SW480 (cell line): ENCODE measurements at regions not wholly inside any gene's neighbourhood (a gene's known extent, or its start where the extent isn't known, plus 50 kb on each side); places are given as distances from the start of the nearest gene placed in this dataset.
A peak's percentile ranks its signal among the peaks of the same experiment; 100 is the strongest.
"Not testable (repeated sequence)": the region's sequence is repeated elsewhere in the genome, so short reads cannot be mapped to it uniquely, and the experiment has no call there.

Experiments used
- DNase-seq: peaks from one replicate; pipeline ENCODE4 v3.0.0-alpha.2; 2016; ENCODE audit warnings: low spot score

DNA sequence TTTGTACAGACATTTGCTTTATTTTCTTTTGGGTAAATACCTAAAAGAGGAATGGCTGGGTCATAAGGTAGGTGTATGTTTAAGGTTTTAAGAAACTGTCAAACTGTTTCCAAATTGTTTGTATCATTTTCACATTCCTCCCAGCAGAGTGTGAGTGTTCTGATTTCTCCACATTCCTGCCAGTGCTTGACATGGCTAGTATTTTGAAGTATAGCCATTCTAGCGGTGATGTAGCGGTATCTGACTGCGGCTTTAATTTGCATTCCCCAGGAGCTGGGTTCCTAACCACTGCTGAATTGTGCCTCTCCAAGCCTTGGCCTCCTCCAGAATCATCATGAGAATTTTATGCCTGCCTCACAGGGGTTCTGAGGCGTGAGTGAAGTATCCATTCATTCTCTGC is 61.8 kb upstream of the ARL4C start:
- no peak for DNase-seq

DNA sequence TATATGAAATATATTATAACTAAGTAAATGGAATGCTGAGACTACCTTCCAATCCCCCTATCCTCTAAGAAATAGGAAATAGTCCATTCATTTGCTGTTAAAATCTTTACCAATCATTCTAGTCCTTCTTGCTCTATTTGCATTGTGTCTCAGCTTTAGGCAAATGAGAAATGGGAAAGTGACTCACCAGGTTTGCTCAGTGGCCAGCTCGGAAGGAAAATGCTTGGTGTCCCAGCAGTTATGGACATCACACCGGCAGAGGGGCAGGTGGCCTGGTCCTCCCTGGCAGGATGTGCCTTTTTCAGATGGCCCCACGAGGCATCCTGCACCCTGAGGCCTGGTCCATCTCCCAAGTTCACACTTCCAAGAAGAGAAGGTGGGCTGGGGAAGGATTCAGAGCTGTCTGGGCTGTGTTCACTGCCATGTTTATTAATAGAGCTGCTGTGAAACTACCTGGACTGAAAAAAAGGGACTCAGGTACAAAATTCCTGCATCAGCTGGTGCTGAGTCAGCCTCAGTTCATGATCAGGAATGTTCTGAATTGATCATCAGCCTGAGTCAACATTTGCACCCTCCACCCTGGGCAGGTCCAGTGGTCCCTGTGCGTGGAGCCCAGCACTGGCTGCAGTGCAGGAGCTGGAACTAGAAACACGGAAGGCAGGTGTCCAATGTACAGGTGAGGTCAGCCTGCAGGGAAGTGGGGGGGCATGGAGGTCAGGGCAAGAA is 60.1 kb upstream of the ARL4C start:
- DNase-seq, result no peak

- no peak for DNase-seq
Observed at GRCh38 chr2:234555616-234556249, 58.9 kb upstream of the ARL4C start.

DNA sequence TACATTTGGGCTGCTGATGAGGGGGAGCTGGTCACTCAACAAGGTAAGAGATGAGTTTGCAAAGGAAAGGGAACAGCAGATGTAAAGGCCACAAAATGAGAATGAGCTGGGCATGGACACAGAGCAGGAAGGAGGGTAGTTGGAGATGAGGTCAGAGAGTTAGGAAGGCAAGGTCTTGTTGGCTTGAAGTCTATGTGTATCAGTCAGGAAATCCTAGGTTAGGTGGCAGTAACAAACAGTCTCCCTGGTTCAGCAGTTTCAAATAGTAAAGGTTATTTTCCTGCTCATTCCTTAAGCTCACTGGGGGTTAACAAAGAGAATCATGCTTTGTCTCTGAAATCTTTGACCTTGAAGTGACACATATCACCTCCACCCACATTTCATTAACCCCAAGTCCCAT is 58.3 kb upstream of the ARL4C start:
- no peak for DNase-seq

GRCh38 chr2:234553223-234553622 is 56.3 kb upstream of the ARL4C start:
- not testable (repeated sequence) for DNase-seq

DNA sequence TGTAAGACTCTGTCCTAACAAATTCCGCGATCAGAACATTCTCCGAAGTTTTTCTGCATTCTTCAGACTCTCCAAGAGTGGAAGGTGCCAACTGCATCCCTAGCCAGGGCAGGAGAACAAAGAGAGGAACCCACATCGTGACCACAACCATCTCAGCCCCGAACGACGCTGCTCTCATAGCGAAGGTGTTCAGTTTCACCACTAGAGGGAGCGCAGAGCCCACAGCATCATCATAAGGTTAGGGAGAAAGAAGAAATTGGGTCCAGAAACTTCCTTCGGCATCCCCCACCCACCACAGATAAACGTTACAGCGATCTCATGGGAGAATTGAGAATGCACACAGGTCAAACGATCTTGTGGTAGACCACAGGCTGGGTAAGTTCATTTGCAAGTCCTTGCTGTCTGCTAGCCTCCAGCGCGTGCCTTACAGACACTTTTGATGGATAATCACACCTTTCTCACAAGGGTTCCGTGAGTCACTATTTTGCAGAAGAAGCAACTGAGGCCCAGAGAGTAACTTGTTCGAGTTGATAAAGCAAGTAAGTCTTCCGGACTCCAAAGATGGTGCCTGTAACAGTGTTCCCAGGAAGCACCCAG is 53.7 kb upstream of the ARL4C start:
- DNase-seq, result peak; percentile 69

- DNase-seq, result no peak
Observed at GRCh38 chr2:234550056-234550455, 53.2 kb upstream of the ARL4C start.

DNA sequence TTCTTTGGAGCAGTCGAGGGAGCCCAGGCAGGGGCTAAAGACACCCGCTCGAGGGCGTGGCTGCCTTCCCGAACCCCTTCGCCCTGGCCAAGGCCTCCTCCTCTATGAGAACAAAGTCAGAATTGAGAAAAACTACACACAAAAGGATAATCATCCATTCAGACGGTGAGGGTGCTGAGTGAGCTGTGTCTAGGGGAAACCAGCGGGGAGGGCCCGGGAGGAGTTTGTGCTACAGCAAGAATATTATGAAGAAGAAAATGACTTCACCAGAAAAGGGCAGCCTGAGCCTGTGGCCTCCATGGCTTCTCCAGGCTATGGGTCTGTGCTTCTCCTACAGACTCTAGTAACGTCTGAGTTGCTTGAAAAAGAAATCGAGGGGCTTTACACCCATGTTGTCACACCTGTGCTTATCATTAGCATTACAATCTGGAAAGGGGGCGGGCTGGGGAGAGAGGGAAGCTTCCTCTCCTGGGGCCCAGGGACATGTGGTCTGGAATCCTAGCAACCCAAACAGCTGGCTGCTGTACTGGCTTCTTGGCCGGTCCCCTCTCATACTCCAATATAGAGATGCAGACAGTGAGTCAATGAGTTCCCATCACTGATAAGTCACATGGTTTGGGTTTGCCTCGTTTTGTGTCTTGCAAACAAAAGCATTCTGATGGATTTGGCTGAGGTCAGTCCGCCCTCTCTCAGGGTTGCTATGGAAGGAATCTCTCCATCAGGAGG is 52.0 kb upstream of the ARL4C start:
- DNase-seq, result no peak

DNA sequence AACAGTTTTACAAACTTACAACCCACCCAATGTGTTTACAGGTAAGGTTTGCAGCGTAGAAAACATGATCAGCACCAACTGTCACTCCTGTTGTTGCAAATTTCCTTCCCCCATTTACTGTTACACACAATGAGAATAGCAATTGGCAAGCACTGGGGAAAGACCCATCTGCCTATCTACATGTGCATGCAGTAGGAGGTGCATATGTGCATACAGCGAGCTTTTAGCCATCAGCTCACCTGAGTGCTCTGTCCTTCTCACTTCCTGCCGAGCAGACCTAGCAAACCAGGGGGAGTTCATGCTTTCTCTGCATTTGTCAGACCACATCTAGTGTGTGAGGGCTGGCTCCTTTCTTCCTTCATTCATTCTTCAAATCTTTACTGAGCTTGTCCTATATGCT is 49.9 kb upstream of the ARL4C start:
- no peak for DNase-seq
